ENCODE measurements at regions not wholly inside any gene's neighbourhood (a gene's known extent, or its start where the extent isn't known, plus 50 kb on each side); places are given as distances from the start of the nearest gene placed in this dataset.
"Not testable (repeated sequence)": the region's sequence is repeated elsewhere in the genome, so short reads cannot be mapped to it uniquely, and the experiment has no call there.

DNA sequence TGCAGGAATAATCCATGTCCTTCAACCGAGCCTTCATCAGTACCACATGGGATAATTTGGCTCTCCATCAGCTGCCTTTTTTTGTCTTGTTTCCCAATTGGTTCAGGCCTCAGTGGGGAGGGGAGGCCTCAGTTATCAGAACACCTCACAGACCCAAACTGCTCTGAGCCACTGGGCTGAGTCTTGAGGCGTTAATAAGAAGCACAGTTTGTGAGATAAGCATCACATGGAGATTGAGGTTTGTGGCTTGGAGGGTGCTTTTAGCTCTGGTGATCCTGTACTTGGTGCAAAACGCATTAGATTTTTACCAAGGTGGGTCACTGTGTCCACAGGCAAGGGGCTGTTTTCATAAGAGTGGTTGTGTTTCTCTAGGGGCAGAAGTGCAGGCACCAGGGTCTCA lies 82.8 kb upstream of the HPF1 start:
- intact Hi-C loops (cut with micrococcal nuclease; ENCODE audit: unreplicated experiment) (no loop called here), in situ Hi-C loops (cut with HindIII; ENCODE audit: extremely low pct_ligation_motif_present, low pct_unique_long_range_greater_than_20kb) (no loop called here)
- Histone ChIP-seq H3K27ac (ENCODE audit: extremely low read length, insufficient read depth, low read length) (no peak overlapping the region), H3K4me1 (ENCODE audit: insufficient read depth, low read length) (no peaks in the 10 kb centered on the region), H3K9me3 (ENCODE audit: low read length) (no peaks in the 10 kb centered on the region), H3K79me2 (ENCODE audit: insufficient read depth, low read length) (no peaks in the 10 kb centered on the region), H3K27me3 (ENCODE audit: control insufficient read depth in 1 of 2, insufficient read depth in 2 of 2, low read length in 2 of 2) (no peaks in the 10 kb centered on the region), H2AFZ (ENCODE audit: low read length) (no peak overlapping the region), H3K36me3 (replicated peaks in 1 of 2; ENCODE audit: control insufficient read depth in 1 of 2, insufficient read depth in 2 of 2, low read length in 2 of 2) (no peaks in the 10 kb centered on the region), H3K4me3 (replicated peaks in 1 of 3; ENCODE audit: insufficient read depth in 1 of 3, low read depth in 2 of 3, low read length in 3 of 3) (no peak overlapping the region), H3K9ac (ENCODE audit: insufficient read depth, low read depth, low read length) (no peak overlapping the region), H3K4me2 (ENCODE audit: low read depth, low read length) (no peak overlapping the region), H4K20me1 (ENCODE audit: insufficient read depth, low read length) (no peaks in the 10 kb centered on the region)
- no TSS peak for BruUV-seq (replicated peaks)
- DNase-seq (ENCODE audit: low spot score) (no peak), ATAC-seq (no peak), FAIRE-seq (no peak)
- 8% methylated on average over 2 of the region's 3 CpGs for WGBS (ENCODE audit: low lambda C conversion rate)
- ChIA-PET CTCF (ENCODE audit: low intra/inter-chr PET ratio, low total read pairs) (no interaction called here), POLR2A (no interaction called here)
- TF ChIP-seq GTF2F1 (IDR thresholded peaks at IDR 0.05; ENCODE audit: low read length) (no peak), CBX5 (CRISPR knock-in tag; IDR thresholded peaks at IDR 0.05; ENCODE audit: borderline replicate concordance) (no peak), NFYC (CRISPR knock-in tag; IDR thresholded peaks at IDR 0.05) (no peak)

DNA sequence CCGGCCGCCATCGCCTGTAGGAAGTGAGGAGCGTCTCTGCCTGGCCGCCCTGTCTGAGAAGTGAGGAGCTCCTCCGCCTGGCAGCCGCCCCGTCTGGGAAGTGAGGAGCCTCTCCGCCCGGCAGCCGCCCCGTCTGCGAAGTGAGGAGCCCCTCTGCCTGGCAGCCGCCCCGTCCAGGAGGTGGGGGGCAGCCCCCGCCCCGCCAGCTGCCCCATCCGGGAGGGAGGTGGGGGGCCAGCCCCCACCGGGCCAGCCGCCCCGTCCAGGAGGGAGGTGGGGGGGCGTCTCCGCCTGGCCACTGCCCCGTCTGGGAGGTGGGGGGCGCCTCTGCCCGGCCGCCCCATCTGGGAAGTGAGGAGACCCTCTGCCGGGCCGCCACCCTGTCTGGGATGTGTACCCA lies 70.6 kb upstream of the HPF1 start:
- DNase-seq (ENCODE audit: low spot score); H4K20me1 ChIP-seq (ENCODE audit: insufficient read depth, low read length); H3K9me3 ChIP-seq (ENCODE audit: low read length); BruUV-seq (replicated peaks); H3K27me3 ChIP-seq (ENCODE audit: control insufficient read depth in 1 of 2, insufficient read depth in 2 of 2, low read length in 2 of 2); in situ Hi-C loops (cut with HindIII; ENCODE audit: extremely low pct_ligation_motif_present, low pct_unique_long_range_greater_than_20kb); FAIRE-seq; H3K4me1 ChIP-seq (ENCODE audit: insufficient read depth, low read length); POLR2A ChIA-PET; H3K4me3 ChIP-seq (replicated peaks in 1 of 3; ENCODE audit: insufficient read depth in 1 of 3, low read depth in 2 of 3, low read length in 3 of 3); intact Hi-C loops (cut with micrococcal nuclease; ENCODE audit: unreplicated experiment); H2AFZ ChIP-seq (ENCODE audit: low read length); H3K9ac ChIP-seq (ENCODE audit: insufficient read depth, low read depth, low read length); ATAC-seq; H3K36me3 ChIP-seq (replicated peaks in 1 of 2; ENCODE audit: control insufficient read depth in 1 of 2, insufficient read depth in 2 of 2, low read length in 2 of 2); CTCF ChIA-PET (ENCODE audit: low intra/inter-chr PET ratio, low total read pairs); H3K4me2 ChIP-seq (ENCODE audit: low read depth, low read length); H3K79me2 ChIP-seq (ENCODE audit: insufficient read depth, low read length); H3K27ac ChIP-seq (ENCODE audit: extremely low read length, insufficient read depth, low read length): not testable (repeated sequence)
- WGBS (ENCODE audit: low lambda C conversion rate), result 85% methylated on average over 17 of the region's 29 CpGs

DNA sequence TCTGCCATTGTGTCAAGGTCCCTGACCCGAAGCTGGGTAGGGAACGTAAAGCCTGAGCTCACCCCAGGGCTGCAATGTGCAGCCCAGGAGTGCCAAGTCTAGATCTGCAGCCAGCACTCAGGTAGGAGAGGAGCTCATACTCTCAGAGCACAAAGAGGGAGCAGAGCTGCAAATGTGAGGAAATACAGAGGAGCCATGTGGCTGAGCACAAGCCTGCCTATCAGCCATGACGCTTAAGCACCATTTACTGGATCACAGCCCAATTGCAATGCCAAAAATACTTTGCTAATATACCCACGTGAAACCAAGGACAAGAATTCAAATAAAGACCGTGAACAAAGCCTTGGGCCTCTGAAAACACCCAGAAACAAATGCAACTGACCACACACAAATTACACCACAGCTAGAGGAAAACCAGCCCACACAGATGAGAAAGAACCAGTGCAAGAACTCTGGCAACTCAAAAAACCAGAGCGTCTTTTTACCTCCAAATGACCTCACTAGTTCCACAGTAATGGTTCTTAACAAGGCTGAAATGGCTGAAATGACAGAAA lies 69.0 kb upstream of the HPF1 start:
- no TSS peak for BruUV-seq (replicated peaks)
- DNase-seq (ENCODE audit: low spot score) (no peak), FAIRE-seq (no peak), ATAC-seq (no peak)
- in situ Hi-C loops (cut with HindIII; ENCODE audit: extremely low pct_ligation_motif_present, low pct_unique_long_range_greater_than_20kb), result no loop called here
- 4% methylated on average over 6 of the region's 6 CpGs for WGBS (ENCODE audit: low lambda C conversion rate)
- POLR2A ChIA-PET, result no interaction called here
- intact Hi-C loops (cut with micrococcal nuclease; ENCODE audit: unreplicated experiment), result no loop called here
- H3K9me3 ChIP-seq (ENCODE audit: low read length), result no peaks in the 10 kb centered on the region
- no peaks in the 10 kb centered on the region for H3K79me2 ChIP-seq (ENCODE audit: insufficient read depth, low read length)
- no peak overlapping the region for H3K27ac ChIP-seq (ENCODE audit: extremely low read length, insufficient read depth, low read length)
- no peaks in the 10 kb centered on the region for H4K20me1 ChIP-seq (ENCODE audit: insufficient read depth, low read length)
- no peak overlapping the region for H2AFZ ChIP-seq (ENCODE audit: low read length)
- no peaks in the 10 kb centered on the region for H3K36me3 ChIP-seq (replicated peaks in 1 of 2; ENCODE audit: control insufficient read depth in 1 of 2, insufficient read depth in 2 of 2, low read length in 2 of 2)
- no peak overlapping the region for H3K9ac ChIP-seq (ENCODE audit: insufficient read depth, low read depth, low read length)
- CTCF ChIA-PET (ENCODE audit: low intra/inter-chr PET ratio, low total read pairs), result no interaction called here
- no peak overlapping the region for H3K4me2 ChIP-seq (ENCODE audit: low read depth, low read length)
- no peak overlapping the region for H3K4me3 ChIP-seq (replicated peaks in 1 of 3; ENCODE audit: insufficient read depth in 1 of 3, low read depth in 2 of 3, low read length in 3 of 3)
- H3K4me1 ChIP-seq (ENCODE audit: insufficient read depth, low read length), result no peaks in the 10 kb centered on the region
- no peaks in the 10 kb centered on the region for H3K27me3 ChIP-seq (ENCODE audit: control insufficient read depth in 1 of 2, insufficient read depth in 2 of 2, low read length in 2 of 2)
- TF ChIP-seq ZNF737 (CRISPR knock-in tag; IDR thresholded peaks at IDR 0.05; ENCODE audit: borderline replicate concordance), result no peak
- TF ChIP-seq, protein P1, sequence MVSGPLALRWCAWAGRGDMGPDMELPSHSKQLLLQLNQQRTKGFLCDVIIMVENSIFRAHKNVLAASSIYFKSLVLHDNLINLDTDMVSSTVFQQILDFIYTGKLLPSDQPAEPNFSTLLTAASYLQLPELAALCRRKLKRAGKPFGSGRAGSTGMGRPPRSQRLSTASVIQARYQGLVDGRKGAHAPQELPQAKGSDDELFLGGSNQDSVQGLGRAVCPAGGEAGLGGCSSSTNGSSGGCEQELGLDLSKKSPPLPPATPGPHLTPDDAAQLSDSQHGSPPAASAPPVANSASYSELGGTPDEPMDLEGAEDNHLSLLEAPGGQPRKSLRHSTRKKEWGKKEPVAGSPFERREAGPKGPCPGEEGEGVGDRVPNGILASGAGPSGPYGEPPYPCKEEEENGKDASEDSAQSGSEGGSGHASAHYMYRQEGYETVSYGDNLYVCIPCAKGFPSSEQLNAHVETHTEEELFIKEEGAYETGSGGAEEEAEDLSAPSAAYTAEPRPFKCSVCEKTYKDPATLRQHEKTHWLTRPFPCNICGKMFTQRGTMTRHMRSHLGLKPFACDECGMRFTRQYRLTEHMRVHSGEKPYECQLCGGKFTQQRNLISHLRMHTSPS (CRISPR knock-in tag; IDR thresholded peaks at IDR 0.05; ENCODE audit: low read depth), result no peak
- TF ChIP-seq HMG20B (CRISPR knock-in tag; conservative IDR thresholded peaks at IDR 0.05), result no peak
- no peak for TF ChIP-seq TAF1 (CRISPR knock-in tag; IDR thresholded peaks at IDR 0.05)
- TF ChIP-seq, protein P2, sequence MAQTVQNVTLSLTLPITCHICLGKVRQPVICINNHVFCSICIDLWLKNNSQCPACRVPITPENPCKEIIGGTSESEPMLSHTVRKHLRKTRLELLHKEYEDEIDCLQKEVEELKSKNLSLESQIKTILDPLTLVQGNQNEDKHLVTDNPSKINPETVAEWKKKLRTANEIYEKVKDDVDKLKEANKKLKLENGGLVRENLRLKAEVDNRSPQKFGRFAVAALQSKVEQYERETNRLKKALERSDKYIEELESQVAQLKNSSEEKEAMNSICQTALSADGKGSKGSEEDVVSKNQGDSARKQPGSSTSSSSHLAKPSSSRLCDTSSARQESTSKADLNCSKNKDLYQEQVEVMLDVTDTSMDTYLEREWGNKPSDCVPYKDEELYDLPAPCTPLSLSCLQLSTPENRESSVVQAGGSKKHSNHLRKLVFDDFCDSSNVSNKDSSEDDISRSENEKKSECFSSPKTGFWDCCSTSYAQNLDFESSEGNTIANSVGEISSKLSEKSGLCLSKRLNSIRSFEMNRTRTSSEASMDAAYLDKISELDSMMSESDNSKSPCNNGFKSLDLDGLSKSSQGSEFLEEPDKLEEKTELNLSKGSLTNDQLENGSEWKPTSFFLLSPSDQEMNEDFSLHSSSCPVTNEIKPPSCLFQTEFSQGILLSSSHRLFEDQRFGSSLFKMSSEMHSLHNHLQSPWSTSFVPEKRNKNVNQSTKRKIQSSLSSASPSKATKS (CRISPR knock-in tag; IDR thresholded peaks at IDR 0.05), result no peak
- no peak for TF ChIP-seq ZNF556 (CRISPR knock-in tag; IDR thresholded peaks at IDR 0.05; ENCODE audit: borderline replicate concordance)

Data from HepG2 (cell line).